Smooth muscle cell (in vitro differentiated cells): ENCODE measurements at regions not wholly inside any gene's neighbourhood (a gene's known extent, or its start where the extent isn't known, plus 50 kb on each side); places are given as distances from the start of the nearest gene placed in this dataset.

ENCODE experiments used
- DNase-seq: peaks from one replicate; lab custom pipeline; 2025; ENCODE audit not compliant: unreplicated experiment; lab: John Stamatoyannopoulos, UW
- H2AFZ ChIP-seq: fragments of 200-600 bp; sonication (generic); 2 replicates; pipeline ENCODE4 v1.6.0; 2016; ENCODE audit warnings: antibody characterized with exemption, low read depth, mild to moderate bottlenecking
- H3F3A ChIP-seq: fragments of 200-600 bp; sonication (generic); 2 replicates; pipeline ENCODE4 v1.6.0; 2017; ENCODE audit warnings: antibody characterized with exemption, low read depth
- H3K27ac ChIP-seq: fragments of 200-600 bp; sonication (generic); 2 replicates; pipeline ENCODE4 v1.5.1; 2016; ENCODE audit warnings: low read depth, mild to moderate bottlenecking
- H3K27me3 ChIP-seq: fragments of 200-600 bp; sonication (generic); 2 replicates; pipeline ENCODE4 v1.6.1; 2016; ENCODE audit warnings: low read depth, mild to moderate bottlenecking
- H3K36me3 ChIP-seq: fragments of 200-600 bp; sonication (generic); 2 replicates; pipeline ENCODE4 v1.5.1; 2016; ENCODE audit warnings: low read depth
- H3K4me1 ChIP-seq: fragments of 200-600 bp; sonication (generic); 2 replicates; pipeline ENCODE4 v1.5.1; 2016; ENCODE audit warnings: low read depth
- H3K4me2 ChIP-seq: fragments of 200-600 bp; sonication (generic); 2 replicates; pipeline ENCODE4 v1.6.0; 2016; ENCODE audit warnings: mild to moderate bottlenecking
- H3K4me3 ChIP-seq: fragments of 200-600 bp; sonication (generic); 2 replicates; pipeline ENCODE4 v1.5.1; 2016; ENCODE audit warnings: mild to moderate bottlenecking
- H3K79me2 ChIP-seq: fragments of 200-600 bp; sonication (generic); 2 replicates; pipeline ENCODE4 v1.6.0; 2016; ENCODE audit warnings: low read depth, mild to moderate bottlenecking
- H3K9ac ChIP-seq: fragments of 200-600 bp; sonication (generic); 2 replicates; pipeline ENCODE4 v1.6.0; 2016; ENCODE audit warnings: low read depth
- H3K9me3 ChIP-seq: fragments of 200-600 bp; sonication (generic); replicated peaks from 2 replicates; pipeline ENCODE4 v1.5.1; 2016; ENCODE audit warnings: low read depth
- H4K20me1 ChIP-seq: fragments of 200-600 bp; sonication (generic); 2 replicates; pipeline ENCODE4 v1.6.0; 2016; ENCODE audit warnings: low read depth
- WGBS: methylation state at CpG from one replicate; pipeline ENCODE4 v1.1.7; 2016; ENCODE audit warnings: low lambda C conversion rate; 5-methylcytosine and 5-hydroxymethylcytosine counted together
- TF ChIP-seq, protein P1 (sequence below): fragments of 200-600 bp; sonication (generic); IDR thresholded peaks from 2 replicates; pipeline ENCODE4 v1.5.1; 2017; ENCODE audit warnings: borderline replicate concordance, mild to moderate bottlenecking, antibody characterized with exemption; ENCODE audit not compliant: insufficient read depth, poor library complexity, severe bottlenecking

DNA sequence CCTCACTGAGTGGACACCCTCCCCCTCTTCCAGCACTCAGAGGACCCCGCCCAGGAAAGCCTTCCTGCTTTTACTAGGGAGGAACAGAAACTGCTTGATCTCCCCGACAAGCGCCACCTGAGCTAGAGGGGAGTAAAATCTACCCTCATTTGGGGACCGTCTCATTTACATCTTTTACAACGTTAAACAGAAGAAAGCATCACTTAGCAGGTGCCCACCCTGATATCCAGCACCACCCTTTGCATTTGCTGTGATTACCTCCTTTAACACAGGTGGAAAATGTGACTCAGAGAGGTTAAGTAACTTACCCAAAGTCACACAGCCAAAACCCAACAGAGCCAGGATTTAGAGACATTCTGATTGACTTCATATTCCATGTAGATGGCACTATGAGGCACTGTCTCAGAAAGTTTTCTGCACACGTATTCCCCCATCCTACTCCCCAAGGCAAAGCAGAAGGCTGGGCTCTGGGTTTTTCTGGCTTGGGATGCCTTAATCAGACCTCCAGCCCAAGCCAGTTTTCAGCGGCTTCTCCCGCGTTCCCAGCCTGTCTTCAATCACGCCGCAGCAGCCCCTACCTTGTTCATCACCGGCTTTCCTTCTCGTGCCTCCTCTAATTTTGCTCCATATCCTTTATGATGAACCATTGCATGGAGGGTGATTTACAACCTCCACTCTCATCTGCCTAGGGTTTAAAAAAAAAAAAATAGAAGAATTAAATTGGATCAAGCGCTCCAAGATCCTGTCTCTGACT lies 314.6 kb upstream of the PROK2 start:
- no peaks in the 10 kb centered on the region for H3K36me3 ChIP-seq
- no peaks in the 10 kb centered on the region for H3K9me3 ChIP-seq
- no peak overlapping the region for H2AFZ ChIP-seq
- TF ChIP-seq, protein P1, sequence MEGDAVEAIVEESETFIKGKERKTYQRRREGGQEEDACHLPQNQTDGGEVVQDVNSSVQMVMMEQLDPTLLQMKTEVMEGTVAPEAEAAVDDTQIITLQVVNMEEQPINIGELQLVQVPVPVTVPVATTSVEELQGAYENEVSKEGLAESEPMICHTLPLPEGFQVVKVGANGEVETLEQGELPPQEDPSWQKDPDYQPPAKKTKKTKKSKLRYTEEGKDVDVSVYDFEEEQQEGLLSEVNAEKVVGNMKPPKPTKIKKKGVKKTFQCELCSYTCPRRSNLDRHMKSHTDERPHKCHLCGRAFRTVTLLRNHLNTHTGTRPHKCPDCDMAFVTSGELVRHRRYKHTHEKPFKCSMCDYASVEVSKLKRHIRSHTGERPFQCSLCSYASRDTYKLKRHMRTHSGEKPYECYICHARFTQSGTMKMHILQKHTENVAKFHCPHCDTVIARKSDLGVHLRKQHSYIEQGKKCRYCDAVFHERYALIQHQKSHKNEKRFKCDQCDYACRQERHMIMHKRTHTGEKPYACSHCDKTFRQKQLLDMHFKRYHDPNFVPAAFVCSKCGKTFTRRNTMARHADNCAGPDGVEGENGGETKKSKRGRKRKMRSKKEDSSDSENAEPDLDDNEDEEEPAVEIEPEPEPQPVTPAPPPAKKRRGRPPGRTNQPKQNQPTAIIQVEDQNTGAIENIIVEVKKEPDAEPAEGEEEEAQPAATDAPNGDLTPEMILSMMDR, result no peak
- peaks cover 26% of the 10 kb centered on the region for H3K27me3 ChIP-seq
- H3K27ac ChIP-seq, result no peak overlapping the region
- no peak for DNase-seq
- H3K9ac ChIP-seq, result no peak overlapping the region
- H3K4me3 ChIP-seq, result peak overlapping the region; percentile 51
- no peaks in the 10 kb centered on the region for H3K79me2 ChIP-seq
- WGBS, result 62% methylated on average over 14 of the region's 14 CpGs
- H3F3A ChIP-seq, result no peaks in the 10 kb centered on the region
- no peaks in the 10 kb centered on the region for H3K4me1 ChIP-seq
- peak overlapping the region; percentile 92 for H3K4me2 ChIP-seq
- H4K20me1 ChIP-seq, result no peaks in the 10 kb centered on the region

DNA sequence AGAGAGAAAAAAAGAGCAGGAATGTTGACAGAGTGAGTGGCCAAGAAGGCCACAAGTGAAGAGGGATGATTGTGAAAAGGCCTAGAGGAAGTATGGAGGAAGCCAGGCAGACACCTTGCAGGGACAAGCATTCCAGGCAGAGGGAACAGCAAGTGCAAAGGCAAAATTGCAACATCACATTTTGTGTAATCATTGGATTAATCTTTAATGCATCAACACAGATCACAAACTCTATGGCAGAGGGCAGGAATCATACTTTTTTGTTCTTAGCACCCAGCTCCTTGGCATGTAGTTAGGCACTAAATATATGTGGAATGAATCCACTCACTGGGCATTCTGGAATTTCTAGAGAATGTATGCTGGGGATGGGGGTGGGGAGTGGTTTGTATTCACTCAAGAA lies 312.1 kb upstream of the PROK2 start:
- H3K27ac ChIP-seq, result no peak overlapping the region
- H3F3A ChIP-seq, result no peaks in the 10 kb centered on the region
- DNase-seq, result no peak
- no peaks in the 10 kb centered on the region for H3K36me3 ChIP-seq
- H3K4me3 ChIP-seq, result no peak overlapping the region
- no peak overlapping the region for H3K9ac ChIP-seq
- TF ChIP-seq, protein P1, result no peak
- H3K27me3 ChIP-seq, result peaks cover 35% of the 10 kb centered on the region
- no peaks in the 10 kb centered on the region for H4K20me1 ChIP-seq
- H2AFZ ChIP-seq, result no peak overlapping the region
- no peaks in the 10 kb centered on the region for H3K4me1 ChIP-seq
- no peak overlapping the region for H3K4me2 ChIP-seq
- H3K9me3 ChIP-seq, result no peaks in the 10 kb centered on the region
- H3K79me2 ChIP-seq, result no peaks in the 10 kb centered on the region

DNA sequence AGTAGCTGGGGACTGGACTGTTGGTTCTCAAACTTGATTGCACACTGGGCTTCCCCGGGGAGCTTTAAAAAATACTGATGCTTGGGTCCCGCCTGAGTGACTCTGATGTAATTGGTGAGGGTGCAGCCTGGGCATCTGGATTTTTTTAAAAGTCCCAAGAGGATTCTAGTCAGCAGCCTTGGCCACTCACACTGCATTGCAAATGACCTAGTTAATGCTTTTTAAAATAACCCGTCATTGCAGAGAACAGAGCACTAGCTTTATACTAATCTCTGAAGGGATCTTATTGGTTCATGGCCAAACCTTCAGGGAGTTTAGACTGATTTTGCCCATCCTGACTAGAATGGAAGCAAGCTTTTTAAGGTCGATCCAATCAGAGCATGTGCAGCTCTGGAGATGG lies 310.6 kb upstream of the PROK2 start:
- Histone ChIP-seq H3K36me3 (no peaks in the 10 kb centered on the region), H2AFZ (no peak overlapping the region), H3K9me3 (no peaks in the 10 kb centered on the region), H3K4me2 (no peak overlapping the region), H3K4me3 (no peak overlapping the region), H3F3A (no peaks in the 10 kb centered on the region), H4K20me1 (no peaks in the 10 kb centered on the region), H3K9ac (no peak overlapping the region), H3K27ac (no peak overlapping the region), H3K27me3 (peaks cover 45% of the 10 kb centered on the region), H3K4me1 (no peaks in the 10 kb centered on the region), H3K79me2 (no peaks in the 10 kb centered on the region)
- TF ChIP-seq, protein P1, result no peak
- 77% methylated on average over 4 of the region's 4 CpGs for WGBS
- no peak for DNase-seq

DNA sequence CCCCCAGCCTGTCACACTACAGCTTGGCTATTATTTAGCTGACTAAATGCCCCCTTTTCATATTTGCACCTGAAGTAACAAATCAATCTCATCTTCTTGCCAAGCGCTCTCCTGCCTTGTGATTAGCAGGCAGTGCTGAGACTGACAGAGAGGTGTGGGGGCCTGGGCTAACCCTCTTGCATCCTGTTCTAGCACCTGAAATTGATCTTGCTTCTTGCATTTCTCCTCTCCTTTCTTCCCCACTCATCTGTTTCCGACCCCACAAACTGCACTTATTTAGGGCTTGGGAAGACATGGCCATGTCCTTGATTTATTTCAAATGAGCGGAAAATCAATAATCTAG lies 309.0 kb upstream of the PROK2 start:
- no peaks in the 10 kb centered on the region for H3K9me3 ChIP-seq
- no peak overlapping the region for H3K4me2 ChIP-seq
- no peak overlapping the region for H3K4me3 ChIP-seq
- no peak for DNase-seq
- H3K27ac ChIP-seq, result no peak overlapping the region
- H3K9ac ChIP-seq, result no peak overlapping the region
- no peaks in the 10 kb centered on the region for H4K20me1 ChIP-seq
- 95% methylated on average over 3 of the region's 3 CpGs for WGBS
- H3K27me3 ChIP-seq, result peaks cover 31% of the 10 kb centered on the region
- no peaks in the 10 kb centered on the region for H3K36me3 ChIP-seq
- H3F3A ChIP-seq, result no peaks in the 10 kb centered on the region
- TF ChIP-seq, protein P1, result no peak
- no peaks in the 10 kb centered on the region for H3K79me2 ChIP-seq
- no peak overlapping the region for H2AFZ ChIP-seq
- H3K4me1 ChIP-seq, result no peaks in the 10 kb centered on the region
